ENCODE measurements at regions not wholly inside any gene's neighbourhood (a gene's known extent, or its start where the extent isn't known, plus 50 kb on each side); places are given as distances from the start of the nearest gene placed in this dataset.

- TF ChIP-seq CTCF (IDR thresholded peaks at IDR 0.05) (no peak), POLR2A (IDR thresholded peaks at IDR 0.05) (no peak)
These were observed 81.2 kb downstream of the TMEM18 start for GRCh38 chr2:595831-596592.

All from body of pancreas (tissue), 4 donors.